ENCODE measurements at regions not wholly inside any gene's neighbourhood (a gene's known extent, or its start where the extent isn't known, plus 50 kb on each side); places are given as distances from the start of the nearest gene placed in this dataset.

- H3K9me3 Mint-ChIP-seq = no peaks in the 10 kb centered on the region
- peaks cover 16 to 20% of the 10 kb centered on the region in 2 donors for H3K27me3 Mint-ChIP-seq
- ATAC-seq (peak in 1 of 2 donors; percentile 15), DNase-seq (ENCODE audit: low spot score) (no peak)
- H3K4me1 Mint-ChIP-seq (ENCODE audit: low read depth in 2 of 2) = peaks cover 0 to 8% of the 10 kb centered on the region in 2 donors
- no peak overlapping the region for H3K4me3 Mint-ChIP-seq
- H3K36me3 Mint-ChIP-seq = peaks cover 4% of the 10 kb centered on the region
- H3K27ac Mint-ChIP-seq = no peak overlapping the region
These were observed 54.7 kb downstream of the MYEOV start for GRCh38 chr11:69348414-69349235.

- no peak overlapping the region for H3K27ac Mint-ChIP-seq
- H3K27me3 Mint-ChIP-seq = peaks cover 16 to 27% of the 10 kb centered on the region in 2 donors
- no peak overlapping the region for H3K4me3 Mint-ChIP-seq
- ATAC-seq (no peak), DNase-seq (ENCODE audit: low spot score) (no peak)
- no peaks in the 10 kb centered on the region for H3K9me3 Mint-ChIP-seq
- H3K36me3 Mint-ChIP-seq = peaks cover 4% of the 10 kb centered on the region
- H3K4me1 Mint-ChIP-seq (ENCODE audit: low read depth in 2 of 2) = peaks cover 0 to 8% of the 10 kb centered on the region in 2 donors
These were observed 56.1 kb downstream of the MYEOV start for GRCh38 chr11:69350040-69350439.

- H3K27me3 Mint-ChIP-seq = peaks cover 16 to 27% of the 10 kb centered on the region in 2 donors
- H3K36me3 Mint-ChIP-seq = peaks cover 4% of the 10 kb centered on the region
- no peak overlapping the region for H3K4me3 Mint-ChIP-seq
- no peaks in the 10 kb centered on the region for H3K9me3 Mint-ChIP-seq
- ATAC-seq (no peak), DNase-seq (ENCODE audit: low spot score) (no peak)
- no peak overlapping the region for H3K27ac Mint-ChIP-seq
- H3K4me1 Mint-ChIP-seq (ENCODE audit: low read depth in 2 of 2) = peaks cover 0 to 8% of the 10 kb centered on the region in 2 donors
These were observed 56.6 kb downstream of the MYEOV start for GRCh38 chr11:69350596-69350995.

DNA sequence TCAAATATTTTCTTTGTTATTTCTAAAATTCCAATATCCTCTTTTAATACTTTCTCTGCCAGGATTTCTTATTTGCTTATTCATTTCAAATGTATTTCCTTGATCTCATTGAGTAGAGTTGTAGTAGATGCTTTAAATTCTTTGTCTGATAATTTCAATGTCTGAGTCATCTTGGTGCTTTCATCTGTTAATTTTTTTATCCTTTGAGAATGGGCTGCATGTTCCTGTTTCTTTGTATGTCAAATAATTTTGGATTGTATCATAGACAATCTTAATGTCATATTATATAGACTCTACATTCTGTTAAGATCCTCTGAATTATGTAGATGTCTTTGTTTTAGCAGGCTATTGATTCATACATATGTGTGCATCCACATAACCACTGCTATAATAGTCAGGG is 57.5 kb downstream of the MYEOV start:
- no peak overlapping the region for H3K27ac Mint-ChIP-seq
- H3K9me3 Mint-ChIP-seq = no peaks in the 10 kb centered on the region
- no peak overlapping the region for H3K4me3 Mint-ChIP-seq
- peaks cover 16 to 27% of the 10 kb centered on the region in 2 donors for H3K27me3 Mint-ChIP-seq
- H3K36me3 Mint-ChIP-seq = peaks cover 4% of the 10 kb centered on the region
- no peak for DNase-seq (ENCODE audit: low spot score)
- peaks cover 0 to 8% of the 10 kb centered on the region in 2 donors for H3K4me1 Mint-ChIP-seq (ENCODE audit: low read depth in 2 of 2)
- ATAC-seq = no peak

- no peak for ATAC-seq
- Mint-ChIP-seq H3K9me3 (no peaks in the 10 kb centered on the region), H3K4me3 (no peak overlapping the region), H3K27me3 (peaks cover 19 to 27% of the 10 kb centered on the region in 2 donors), H3K36me3 (peaks cover 4% of the 10 kb centered on the region), H3K4me1 (ENCODE audit: low read depth in 2 of 2) (peaks cover 0 to 8% of the 10 kb centered on the region in 2 donors), H3K27ac (peak overlapping the region in 1 of 2 donors; percentile 42)
- no peak for DNase-seq (ENCODE audit: low spot score)
These were observed 58.2 kb downstream of the MYEOV start for GRCh38 chr11:69352166-69352565.

DNA sequence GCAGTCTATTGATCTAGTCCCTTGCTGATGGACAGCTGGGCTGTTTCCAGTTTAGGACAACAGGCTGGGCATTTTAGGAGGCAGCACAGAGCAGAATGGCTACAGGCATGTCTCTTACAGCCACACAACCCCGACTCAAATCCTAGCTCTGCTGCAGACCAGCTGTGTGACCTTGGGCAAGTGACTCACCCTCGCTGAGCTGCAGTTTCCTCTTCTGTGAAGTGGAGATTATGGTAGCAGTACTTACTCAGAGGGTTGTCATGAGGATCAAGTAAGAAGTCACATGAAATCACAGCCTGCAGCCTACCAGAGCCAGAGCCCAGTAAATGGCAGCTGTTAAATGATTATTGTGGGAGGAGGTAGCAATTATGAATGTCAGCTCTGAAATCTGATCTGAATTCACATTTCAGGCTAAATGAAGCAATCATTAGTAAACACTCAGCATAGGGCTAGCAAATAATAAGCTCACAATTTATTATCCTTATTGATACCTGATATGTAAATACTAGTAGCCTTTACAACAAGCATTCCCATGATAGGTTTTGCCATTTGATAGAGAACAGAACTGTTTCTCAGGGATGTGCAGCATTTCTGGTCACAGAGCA is 58.9 kb downstream of the MYEOV start:
- Mint-ChIP-seq H3K4me3 (no peak overlapping the region), H3K36me3 (peaks cover 4% of the 10 kb centered on the region), H3K27ac (peak overlapping the region in 1 of 2 donors; percentile 42), H3K4me1 (ENCODE audit: low read depth in 2 of 2) (peaks cover 0 to 8% of the 10 kb centered on the region in 2 donors), H3K27me3 (peaks cover 19 to 22% of the 10 kb centered on the region in 2 donors), H3K9me3 (no peaks in the 10 kb centered on the region)
- DNase-seq (ENCODE audit: low spot score) (no peak), ATAC-seq (peak; percentile 69 to 74)

GRCh38 chr11:69353696-69354544 is 60.0 kb downstream of the MYEOV start:
- H3K36me3 Mint-ChIP-seq = peaks cover 4% of the 10 kb centered on the region
- ATAC-seq = no peak
- H3K27me3 Mint-ChIP-seq = peaks cover 17 to 18% of the 10 kb centered on the region in 2 donors

GRCh38 chr11:69354545-69354897 is 60.6 kb downstream of the MYEOV start:
- H3K4me3 Mint-ChIP-seq = no peak overlapping the region
- ATAC-seq = no peak
- H3K27ac Mint-ChIP-seq = no peak overlapping the region
- peaks cover 0 to 8% of the 10 kb centered on the region in 2 donors for H3K4me1 Mint-ChIP-seq (ENCODE audit: low read depth in 2 of 2)
- no peak for DNase-seq (ENCODE audit: low spot score)
- peaks cover 4% of the 10 kb centered on the region for H3K36me3 Mint-ChIP-seq
- H3K9me3 Mint-ChIP-seq = no peaks in the 10 kb centered on the region
- H3K27me3 Mint-ChIP-seq = peaks cover 16 to 18% of the 10 kb centered on the region in 2 donors

More at GRCh38 chr11:69353696-69354544, 60.0 kb downstream of the MYEOV start:
- Mint-ChIP-seq H3K27ac (no peak overlapping the region), H3K4me3 (no peak overlapping the region), H3K4me1 (ENCODE audit: low read depth in 2 of 2) (peaks cover 0 to 8% of the 10 kb centered on the region in 2 donors), H3K9me3 (no peaks in the 10 kb centered on the region)
- no peak for DNase-seq (ENCODE audit: low spot score)

GRCh38 chr11:69355346-69355940 is 61.5 kb downstream of the MYEOV start:
- Mint-ChIP-seq H3K4me3 (no peak overlapping the region), H3K4me1 (ENCODE audit: low read depth in 2 of 2) (peaks cover 0 to 8% of the 10 kb centered on the region in 2 donors), H3K27ac (no peak overlapping the region), H3K36me3 (no peaks in the 10 kb centered on the region), H3K9me3 (no peaks in the 10 kb centered on the region), H3K27me3 (peaks cover 14 to 18% of the 10 kb centered on the region in 2 donors)
- ATAC-seq (no peak), DNase-seq (ENCODE audit: low spot score) (no peak)

- Mint-ChIP-seq H3K4me3 (no peak overlapping the region), H3K4me1 (ENCODE audit: low read depth in 2 of 2) (peaks cover 0 to 8% of the 10 kb centered on the region in 2 donors), H3K36me3 (no peaks in the 10 kb centered on the region), H3K27ac (no peak overlapping the region), H3K27me3 (peaks cover 9 to 11% of the 10 kb centered on the region in 2 donors), H3K9me3 (no peaks in the 10 kb centered on the region)
- no peak for DNase-seq (ENCODE audit: low spot score)
- no peak for ATAC-seq
These were observed 62.2 kb downstream of the MYEOV start for GRCh38 chr11:69355959-69356702.

DNA sequence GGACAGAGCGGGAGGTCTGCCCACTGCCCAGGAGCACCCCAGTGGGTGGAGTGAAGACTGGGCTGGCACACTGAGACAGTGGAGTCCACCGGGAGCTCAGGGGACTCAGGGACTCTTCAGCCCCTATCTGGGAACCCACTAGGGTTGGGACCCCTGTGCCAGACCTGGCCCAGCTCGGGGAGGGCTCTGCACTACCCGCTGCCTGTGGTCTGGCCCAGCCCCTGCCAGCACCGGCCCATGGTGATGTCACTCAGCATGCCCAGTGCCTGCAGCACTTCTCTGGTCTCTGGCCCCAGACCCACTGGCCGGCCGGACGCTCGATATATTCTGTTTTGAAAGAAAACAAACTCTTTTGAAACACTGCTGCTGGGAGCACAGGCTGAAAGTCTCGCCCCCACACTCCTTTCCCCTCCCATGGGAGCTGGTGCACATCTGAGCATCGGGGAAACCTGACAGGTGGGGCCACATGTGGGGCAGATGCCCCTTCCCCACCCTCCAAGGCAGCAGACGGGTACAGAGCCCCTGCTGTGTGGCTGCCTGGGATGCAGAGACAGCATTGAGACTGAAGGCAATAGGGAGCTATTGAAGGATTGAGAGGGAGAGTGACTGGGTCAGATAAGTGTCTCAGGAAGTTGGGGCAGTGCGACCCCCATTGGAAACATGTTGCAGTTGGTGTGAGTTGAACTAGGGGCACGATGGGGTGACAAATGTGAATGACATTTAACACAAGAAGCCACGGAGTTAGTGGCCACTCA is 62.9 kb downstream of the MYEOV start:
- no peaks in the 10 kb centered on the region for H3K36me3 Mint-ChIP-seq
- DNase-seq (ENCODE audit: low spot score) = no peak
- peaks cover 10 to 11% of the 10 kb centered on the region in 2 donors for H3K27me3 Mint-ChIP-seq
- peaks cover 0 to 8% of the 10 kb centered on the region in 2 donors for H3K4me1 Mint-ChIP-seq (ENCODE audit: low read depth in 2 of 2)
- H3K27ac Mint-ChIP-seq = no peak overlapping the region
- H3K4me3 Mint-ChIP-seq = no peak overlapping the region
- no peaks in the 10 kb centered on the region for H3K9me3 Mint-ChIP-seq
- ATAC-seq = no peak
